Calu3 (cell line): ENCODE measurements at regions not wholly inside any gene's neighbourhood (a gene's known extent, or its start where the extent isn't known, plus 50 kb on each side); places are given as distances from the start of the nearest gene placed in this dataset.

Source experiments
- BruUV-seq: library from RNA; stranded (reverse); fragments of 400-500 nt; replicated peaks from 2 replicates; lab custom pipeline; 2021; lab: Mats Ljungman, UMichigan
- CTCF ChIA-PET: fragments of 300-600 bp; sonication (Branson Sonifier 250); formaldehyde crosslinking; loops from one replicate; lab custom pipeline; 2022; ENCODE audit warnings: antibody characterized with exemption; lab: Charles Lee
- DNase-seq: peaks from one replicate; pipeline ENCODE4 v3.0.0; 2022
- H3K27ac Mint-ChIP-seq: one replicate; pipeline ENCODE4 v1.8.0; 2022; ENCODE audit warnings: mixed read lengths; ENCODE audit not compliant: unreplicated experiment
- H3K27me3 Mint-ChIP-seq: one replicate; pipeline ENCODE4 v1.8.0; 2022; ENCODE audit warnings: mixed read lengths; ENCODE audit not compliant: unreplicated experiment
- H3K36me3 Mint-ChIP-seq: one replicate; pipeline ENCODE4 v1.8.0; 2022; ENCODE audit warnings: mild to moderate bottlenecking, moderate library complexity, mixed read lengths; ENCODE audit not compliant: insufficient read depth, unreplicated experiment
- H3K4me1 Mint-ChIP-seq: one replicate; pipeline ENCODE4 v1.8.0; 2022; ENCODE audit warnings: mild to moderate bottlenecking, low read depth, mixed read lengths; ENCODE audit not compliant: unreplicated experiment
- H3K4me3 Mint-ChIP-seq: one replicate; pipeline ENCODE4 v1.8.0; 2022; ENCODE audit warnings: mild to moderate bottlenecking, low read depth, moderate library complexity, mixed read lengths; ENCODE audit not compliant: unreplicated experiment
- H3K9me3 Mint-ChIP-seq: one replicate; pipeline ENCODE4 v1.8.0; 2022; ENCODE audit warnings: low read depth, mixed read lengths; ENCODE audit not compliant: unreplicated experiment
- intact Hi-C: fragments of 100-400 bp; cut with micrococcal nuclease; formaldehyde crosslinking; loops from one replicate; pipeline ENCODE4 v1.10.0; 2022; ENCODE audit not compliant: unreplicated experiment
- TF ChIP-seq, protein P1 (sequence below): fragments of 200-600 bp; IDR thresholded peaks from one replicate; pipeline ENCODE4 v1.8.0; 2022; ENCODE audit warnings: antibody characterized with exemption; ENCODE audit not compliant: unreplicated experiment

DNA sequence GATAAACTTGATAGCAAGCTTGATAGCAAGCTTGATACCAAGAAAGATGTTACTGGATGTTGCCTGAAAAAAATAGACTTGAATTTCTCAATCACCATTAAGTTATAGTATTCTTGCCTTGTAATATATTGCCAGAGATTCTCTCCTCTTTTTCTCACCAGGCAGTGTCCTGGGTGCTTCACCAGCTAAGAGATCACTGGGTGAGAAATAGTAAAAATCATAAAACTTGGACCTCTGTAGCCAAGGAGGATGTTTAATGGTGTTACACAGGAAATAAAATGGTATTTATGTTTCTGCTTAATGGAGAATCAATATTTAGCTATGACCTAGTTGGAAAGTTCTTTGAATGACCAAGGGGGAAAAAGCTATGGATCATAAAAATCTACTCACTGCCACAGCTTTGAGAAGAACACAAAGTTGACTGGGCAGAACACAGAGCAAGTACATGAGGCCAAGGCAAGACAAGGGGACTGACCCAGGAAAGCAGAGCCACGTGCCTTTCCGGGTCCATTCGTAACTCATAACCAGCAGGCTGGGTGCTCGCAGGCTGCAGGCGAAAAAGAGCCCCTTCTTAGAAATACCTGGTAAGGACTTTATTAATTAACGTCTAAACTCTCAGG lies 129.4 kb upstream of the HNMT start:
- TF ChIP-seq, protein P1, sequence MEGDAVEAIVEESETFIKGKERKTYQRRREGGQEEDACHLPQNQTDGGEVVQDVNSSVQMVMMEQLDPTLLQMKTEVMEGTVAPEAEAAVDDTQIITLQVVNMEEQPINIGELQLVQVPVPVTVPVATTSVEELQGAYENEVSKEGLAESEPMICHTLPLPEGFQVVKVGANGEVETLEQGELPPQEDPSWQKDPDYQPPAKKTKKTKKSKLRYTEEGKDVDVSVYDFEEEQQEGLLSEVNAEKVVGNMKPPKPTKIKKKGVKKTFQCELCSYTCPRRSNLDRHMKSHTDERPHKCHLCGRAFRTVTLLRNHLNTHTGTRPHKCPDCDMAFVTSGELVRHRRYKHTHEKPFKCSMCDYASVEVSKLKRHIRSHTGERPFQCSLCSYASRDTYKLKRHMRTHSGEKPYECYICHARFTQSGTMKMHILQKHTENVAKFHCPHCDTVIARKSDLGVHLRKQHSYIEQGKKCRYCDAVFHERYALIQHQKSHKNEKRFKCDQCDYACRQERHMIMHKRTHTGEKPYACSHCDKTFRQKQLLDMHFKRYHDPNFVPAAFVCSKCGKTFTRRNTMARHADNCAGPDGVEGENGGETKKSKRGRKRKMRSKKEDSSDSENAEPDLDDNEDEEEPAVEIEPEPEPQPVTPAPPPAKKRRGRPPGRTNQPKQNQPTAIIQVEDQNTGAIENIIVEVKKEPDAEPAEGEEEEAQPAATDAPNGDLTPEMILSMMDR: no peak
- intact Hi-C loops: loop anchor here (5.0 kb wide), 2 partner anchors 158 to 963 kb away; no protein-coding TSS in a partner anchor
- H3K9me3 Mint-ChIP-seq: no peaks in the 10 kb centered on the region
- H3K27me3 Mint-ChIP-seq: no peaks in the 10 kb centered on the region
- H3K27ac Mint-ChIP-seq: no peak overlapping the region
- no TSS peak for BruUV-seq
- no peak for DNase-seq
- no peaks in the 10 kb centered on the region for H3K36me3 Mint-ChIP-seq
- CTCF ChIA-PET: interaction anchor here (0.6 kb wide), 1 partner anchor 15 kb away, joined by 3 read pairs; no protein-coding TSS in a partner anchor
- peaks cover 8% of the 10 kb centered on the region for H3K4me1 Mint-ChIP-seq
- no peak overlapping the region for H3K4me3 Mint-ChIP-seq

DNA sequence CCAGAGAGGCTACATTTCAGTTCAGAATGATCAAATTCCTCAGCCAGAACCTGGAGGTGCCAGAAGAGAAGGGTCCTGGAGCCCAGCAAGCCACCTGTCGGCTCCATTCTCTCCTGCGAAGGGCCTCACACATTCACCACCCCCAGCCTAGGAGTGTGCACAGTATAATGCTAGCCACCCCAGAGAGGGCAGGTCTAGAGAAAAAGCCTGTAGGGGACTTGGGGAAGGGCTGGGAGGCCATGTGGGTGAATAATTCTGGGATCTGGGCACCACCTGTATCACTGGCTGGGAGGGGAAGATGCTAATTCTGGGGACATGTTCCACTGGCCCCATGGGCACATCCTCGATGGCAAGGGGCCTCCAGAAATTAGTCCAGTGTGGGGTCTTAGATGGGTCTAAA lies 127.6 kb upstream of the HNMT start:
- Mint-ChIP-seq H3K27me3 (no peaks in the 10 kb centered on the region), H3K4me1 (peaks cover 8% of the 10 kb centered on the region), H3K27ac (no peak overlapping the region), H3K9me3 (no peaks in the 10 kb centered on the region), H3K4me3 (no peak overlapping the region), H3K36me3 (no peaks in the 10 kb centered on the region)
- no TSS peak for BruUV-seq
- TF ChIP-seq, protein P1: no peak
- CTCF ChIA-PET: interaction anchor here (0.6 kb wide), 1 partner anchor 366 kb away, joined by 5 read pairs; no protein-coding TSS in a partner anchor
- DNase-seq: no peak
- intact Hi-C loops: loop anchor here (5.0 kb wide), 2 partner anchors 159 to 964 kb away; no protein-coding TSS in a partner anchor

DNA sequence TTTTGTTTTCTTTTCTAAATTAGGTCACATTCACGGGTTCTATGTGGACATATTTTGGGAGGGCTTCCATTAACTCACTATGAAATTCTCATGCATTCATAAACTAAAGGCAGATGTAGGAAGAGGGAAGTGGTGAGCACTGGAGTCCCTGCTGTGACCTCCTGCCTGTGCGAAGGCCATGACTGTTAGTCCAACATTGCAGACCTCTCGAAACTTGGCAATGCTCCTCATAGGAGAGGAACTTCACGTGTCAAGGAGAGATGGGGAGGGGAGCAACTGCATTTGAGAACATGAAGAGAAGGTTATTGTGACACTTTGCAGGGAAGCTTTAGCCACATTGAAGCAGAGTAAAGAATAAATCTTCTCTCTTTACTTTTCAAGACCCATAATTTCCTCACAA lies 126.4 kb upstream of the HNMT start:
- TF ChIP-seq, protein P1: no peak
- Mint-ChIP-seq H3K36me3 (no peaks in the 10 kb centered on the region), H3K4me3 (no peak overlapping the region), H3K9me3 (no peaks in the 10 kb centered on the region), H3K4me1 (peaks cover 8% of the 10 kb centered on the region), H3K27me3 (no peaks in the 10 kb centered on the region), H3K27ac (no peak overlapping the region)
- intact Hi-C loops: loop anchor here (1.0 to 5.0 kb wide), 6 partner anchors 161 to 1415 kb away; no protein-coding TSS in a partner anchor
- no peak for DNase-seq
- CTCF ChIA-PET: no interaction called here
- no TSS peak for BruUV-seq

DNA sequence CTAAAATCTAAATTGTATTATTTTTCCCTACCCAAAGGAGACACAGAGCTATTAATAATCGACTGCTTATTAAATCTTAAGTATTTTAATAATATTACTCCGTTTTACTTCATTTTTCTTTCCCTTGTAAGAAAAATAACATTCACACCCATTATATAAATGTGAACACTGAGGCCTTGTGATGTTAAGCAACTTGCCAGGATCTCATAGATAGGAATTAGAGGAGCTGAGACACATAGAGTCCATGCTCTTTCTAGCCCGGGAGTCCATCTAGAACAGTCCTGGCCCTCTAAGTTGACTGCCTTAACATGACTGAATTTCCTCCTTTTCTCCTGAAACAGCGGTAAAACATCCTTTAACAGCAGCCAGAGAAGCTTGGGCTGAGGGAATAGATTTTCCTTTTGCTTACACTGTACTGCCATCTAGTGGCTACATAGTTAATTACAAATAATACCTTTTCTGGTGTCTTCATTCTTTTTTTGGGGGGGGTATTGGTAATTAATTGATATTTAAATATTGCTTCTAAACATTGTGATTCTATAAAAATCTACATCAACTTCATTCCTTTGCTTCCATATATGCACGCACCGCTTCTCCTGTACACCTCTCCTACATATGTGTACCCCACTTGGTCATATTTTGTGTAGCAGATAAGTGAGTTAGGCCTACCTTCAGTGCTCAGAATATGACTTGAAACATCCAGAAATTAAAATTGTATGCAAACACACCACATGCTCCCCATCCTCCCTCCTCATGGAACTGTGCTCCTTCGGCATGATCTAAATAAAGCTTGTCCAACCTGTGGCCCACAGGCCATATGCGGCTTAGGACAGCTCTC lies 125.8 kb upstream of the HNMT start:
- intact Hi-C loops: loop anchor here (1.0 to 5.0 kb wide), 6 partner anchors 161 to 1416 kb away; no protein-coding TSS in a partner anchor
- H3K27ac Mint-ChIP-seq: no peak overlapping the region
- H3K4me1 Mint-ChIP-seq: peaks cover 8% of the 10 kb centered on the region
- CTCF ChIA-PET: interaction anchor here (1.0 kb wide), 1 partner anchor 372 kb away, joined by 7 read pairs; no protein-coding TSS in a partner anchor
- H3K36me3 Mint-ChIP-seq: no peaks in the 10 kb centered on the region
- no peaks in the 10 kb centered on the region for H3K9me3 Mint-ChIP-seq
- no TSS peak for BruUV-seq
- no peak overlapping the region for H3K4me3 Mint-ChIP-seq
- no peak for DNase-seq
- no peaks in the 10 kb centered on the region for H3K27me3 Mint-ChIP-seq
- TF ChIP-seq, protein P1: no peak
